HG02852 (cell line): ENCODE measurements at regions not wholly inside any gene's neighbourhood (a gene's known extent, or its start where the extent isn't known, plus 50 kb on each side); places are given as distances from the start of the nearest gene placed in this dataset.
"Not testable (repeated sequence)": the region's sequence is repeated elsewhere in the genome, so short reads cannot be mapped to it uniquely, and the experiment has no call there.

Experiments
- ATAC-seq: cut with Tn5 transposase; IDR thresholded peaks from one replicate; pipeline ENCODE4 v1.9.1; 2021; ENCODE audit warnings: mild to moderate bottlenecking, moderate library complexity; ENCODE audit not compliant: unreplicated experiment

DNA sequence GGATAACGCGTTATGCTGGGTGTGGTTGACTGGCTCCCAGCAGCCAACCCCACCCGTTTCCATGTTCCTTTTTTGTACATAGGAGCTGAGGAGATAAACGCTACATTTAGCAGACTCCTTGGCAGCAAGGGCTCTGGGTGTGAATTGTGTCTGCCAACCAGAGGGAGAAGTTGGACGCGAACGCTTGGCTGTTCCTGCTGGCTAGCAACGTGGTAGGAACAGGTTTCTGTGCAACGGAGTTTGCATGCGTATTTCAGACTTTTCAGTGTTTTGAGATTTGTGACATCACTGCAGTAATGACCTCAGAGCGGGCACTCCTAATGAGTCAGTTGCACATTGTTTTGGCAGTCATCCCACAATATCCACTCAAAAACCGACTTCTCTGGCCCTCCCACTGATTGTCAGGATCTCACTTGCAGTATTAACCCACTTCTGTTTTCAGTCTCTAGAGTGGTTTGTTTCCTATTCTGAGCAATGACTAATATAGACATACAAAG, 98.7 kb upstream of the RGS1 start:
- peak; percentile 87 for ATAC-seq

DNA sequence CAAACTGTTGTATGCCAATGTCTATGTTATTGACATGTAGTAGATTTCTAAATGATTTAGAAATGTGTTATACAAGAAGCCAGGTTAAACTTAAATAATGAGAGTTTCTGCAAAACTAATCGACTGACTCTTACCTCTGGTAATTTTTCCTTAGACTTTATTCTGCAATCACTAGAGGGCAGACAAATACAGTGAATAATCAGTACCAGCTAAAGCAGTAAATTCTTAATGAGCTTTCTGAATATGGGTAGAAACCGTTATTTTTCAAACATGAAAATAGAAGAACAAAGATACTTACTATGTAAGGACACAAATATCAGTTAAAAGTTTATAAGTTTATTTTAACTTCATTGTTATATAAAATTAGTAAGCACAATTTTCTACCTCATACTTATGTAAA, 97.9 kb upstream of the RGS1 start:
- peak; percentile 54 for ATAC-seq

DNA sequence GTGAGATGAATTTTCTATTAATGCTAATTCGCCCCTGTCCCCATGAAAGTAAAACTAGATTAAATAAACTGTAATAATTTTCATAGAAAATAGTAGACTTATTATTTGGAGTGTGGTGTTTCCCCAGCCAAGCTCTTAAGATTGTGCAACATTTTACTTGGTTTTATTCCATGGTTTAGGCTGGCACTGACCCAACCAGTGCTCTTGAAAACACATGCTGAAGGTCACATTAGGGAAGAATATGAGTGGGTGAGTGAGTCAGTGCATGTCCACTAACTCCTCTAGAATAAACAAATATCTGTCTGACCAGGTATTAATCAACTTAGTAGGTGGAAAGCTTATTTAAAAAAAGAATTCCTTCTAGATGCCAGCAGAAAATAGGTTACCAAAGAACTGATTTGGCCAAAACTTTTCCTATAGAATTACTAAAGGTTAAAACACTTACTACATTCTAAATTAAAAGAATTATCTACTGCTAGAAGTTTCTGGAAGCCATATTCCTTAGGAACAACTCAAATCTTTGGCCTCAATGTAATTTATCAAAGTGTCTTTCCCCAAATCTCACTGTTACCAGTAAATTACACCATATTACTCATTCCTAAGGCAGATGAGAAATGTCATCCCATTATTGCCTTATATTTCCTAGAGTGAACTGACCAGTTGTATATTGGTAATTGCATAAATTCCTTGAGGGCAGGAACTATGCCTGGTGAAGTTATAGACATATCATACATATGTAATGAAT, 89.7 kb upstream of the RGS1 start:
- no peak for ATAC-seq

GRCh38 chr1:192488058-192488457, 87.5 kb upstream of the RGS1 start:
- ATAC-seq, result no peak

DNA sequence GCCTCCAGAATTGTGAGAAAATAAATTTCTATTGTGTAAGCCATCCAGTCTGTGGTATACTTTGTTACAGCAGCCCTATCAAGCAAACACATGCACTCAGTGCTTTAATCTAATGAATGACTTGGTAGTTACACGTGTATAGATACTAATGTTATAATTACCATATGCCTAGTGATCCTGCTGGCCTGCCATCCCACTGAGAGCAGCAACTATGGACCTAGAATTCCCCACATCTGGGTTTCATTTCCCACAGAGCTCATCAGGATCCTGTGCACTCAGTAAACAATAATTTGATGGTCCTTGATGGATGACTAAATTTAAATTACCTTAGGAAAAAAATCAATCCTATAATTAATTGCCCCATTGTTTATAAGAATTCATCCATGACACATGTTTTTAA, 86.5 kb upstream of the RGS1 start:
- ATAC-seq, result no peak

DNA sequence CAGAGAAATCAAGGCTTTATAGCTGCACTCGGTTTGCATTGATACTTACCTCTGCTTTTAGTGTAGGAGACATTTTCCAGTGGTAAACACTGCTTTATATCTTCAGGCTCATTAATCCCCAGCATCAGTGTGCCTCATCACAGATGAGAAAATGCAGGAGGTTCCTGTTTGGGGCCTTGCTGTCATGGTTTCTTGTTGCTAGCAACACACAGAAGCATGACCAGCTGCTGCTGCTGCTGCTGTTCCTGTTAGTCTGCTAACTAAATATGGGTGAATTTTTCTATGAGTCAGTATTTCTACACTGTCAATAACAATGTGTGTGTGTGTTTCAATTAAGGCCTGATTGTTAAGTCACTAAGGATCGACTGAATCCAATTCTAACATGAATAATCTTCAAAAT, 85.8 kb upstream of the RGS1 start:
- ATAC-seq, result peak; percentile 72

DNA sequence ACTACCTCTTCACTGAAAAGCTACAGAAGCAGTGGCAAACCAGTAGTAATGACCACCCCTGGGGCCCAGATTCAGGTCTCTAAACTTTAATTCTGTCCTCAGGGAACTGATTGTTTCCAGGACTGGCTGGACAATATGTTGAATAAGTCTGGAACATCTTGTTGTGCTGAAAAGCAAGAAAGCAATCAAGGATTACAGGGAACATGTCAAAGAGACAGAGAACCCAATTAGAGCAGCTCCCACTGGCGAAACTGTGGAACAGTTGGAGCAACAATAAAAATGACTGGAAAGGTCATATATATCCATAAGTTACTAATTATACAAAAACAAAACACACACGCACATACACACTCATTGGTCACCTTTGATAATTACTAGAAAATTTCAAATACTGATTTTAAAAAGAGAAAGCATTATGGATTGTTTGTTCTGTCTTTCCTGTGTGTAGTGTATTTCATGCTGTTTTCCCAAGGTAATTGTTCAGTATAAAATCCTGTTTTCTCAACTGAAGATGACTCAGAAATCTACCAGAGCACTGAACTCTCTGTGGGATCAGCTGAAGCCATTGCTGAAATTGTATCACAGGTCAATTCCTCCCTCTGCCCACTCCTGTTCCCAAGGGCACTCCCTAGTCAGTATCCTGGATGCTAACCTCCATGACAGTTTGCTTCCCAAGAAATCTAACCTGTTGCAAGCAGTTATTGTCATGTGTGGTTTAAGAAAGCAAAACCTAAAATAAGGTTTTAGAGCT, 83.6 kb upstream of the RGS1 start:
- ATAC-seq, result no peak

- ATAC-seq, result no peak
These were observed 82.0 kb upstream of the RGS1 start for GRCh38 chr1:192493584-192493983.

DNA sequence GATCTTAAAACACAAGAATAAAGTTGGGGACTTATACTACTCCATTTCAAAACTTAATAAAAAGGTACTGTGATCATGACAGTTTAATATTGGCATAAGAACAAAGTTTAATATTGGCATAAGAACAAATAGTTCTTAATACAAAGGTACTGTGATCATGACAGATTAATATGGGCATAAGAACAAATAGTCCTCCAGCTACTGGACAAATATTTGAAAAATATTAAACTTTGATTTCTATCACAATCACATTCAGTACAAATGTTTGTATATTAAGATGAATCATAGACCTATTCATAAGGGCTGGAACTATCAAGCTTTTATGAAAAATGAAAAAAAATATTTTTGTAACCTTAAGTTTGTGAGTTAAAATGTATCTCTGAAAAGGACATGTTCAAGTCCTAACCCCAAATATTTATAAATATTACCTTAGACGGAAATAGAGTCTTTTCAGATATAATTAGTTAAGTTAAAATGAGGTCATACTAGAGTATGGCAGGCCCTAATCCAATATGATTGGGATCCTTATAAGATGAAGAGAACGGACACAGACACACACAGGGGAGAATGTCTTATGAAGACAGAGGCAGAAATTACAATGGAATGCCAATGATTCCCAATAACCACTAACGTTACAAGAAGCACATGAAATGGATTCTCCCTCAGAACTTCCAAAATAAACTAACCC, 79.1 kb upstream of the RGS1 start:
- ATAC-seq, result no peak

- ATAC-seq, result no peak
These were observed 78.3 kb upstream of the RGS1 start for GRCh38 chr1:192497214-192497794.

DNA sequence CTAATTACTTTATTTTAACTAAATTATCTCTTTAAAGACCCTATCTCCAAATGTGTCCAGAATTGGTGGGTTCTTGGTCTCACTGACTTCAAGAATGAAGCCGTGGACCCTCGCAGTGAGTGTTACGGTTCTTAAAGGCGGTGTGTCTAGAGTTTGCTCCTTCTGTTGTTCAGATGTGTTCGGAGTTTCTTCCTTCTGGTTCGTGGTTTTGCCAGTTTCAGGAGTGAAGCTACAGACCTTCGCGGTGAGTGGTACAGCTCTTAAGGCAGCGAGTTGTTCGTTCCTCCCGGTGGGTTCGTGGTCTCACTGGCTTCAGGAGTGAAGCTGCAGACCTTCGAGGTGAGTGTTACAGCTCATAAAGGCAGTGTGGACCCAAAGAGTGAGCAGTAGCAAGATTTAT, 77.5 kb upstream of the RGS1 start:
- not testable (repeated sequence) for ATAC-seq

GRCh38 chr1:192499061-192499581, 76.5 kb upstream of the RGS1 start:
- ATAC-seq, result not testable (repeated sequence)

GRCh38 chr1:192500541-192500940, 75.0 kb upstream of the RGS1 start:
- ATAC-seq, result not testable (repeated sequence)

DNA sequence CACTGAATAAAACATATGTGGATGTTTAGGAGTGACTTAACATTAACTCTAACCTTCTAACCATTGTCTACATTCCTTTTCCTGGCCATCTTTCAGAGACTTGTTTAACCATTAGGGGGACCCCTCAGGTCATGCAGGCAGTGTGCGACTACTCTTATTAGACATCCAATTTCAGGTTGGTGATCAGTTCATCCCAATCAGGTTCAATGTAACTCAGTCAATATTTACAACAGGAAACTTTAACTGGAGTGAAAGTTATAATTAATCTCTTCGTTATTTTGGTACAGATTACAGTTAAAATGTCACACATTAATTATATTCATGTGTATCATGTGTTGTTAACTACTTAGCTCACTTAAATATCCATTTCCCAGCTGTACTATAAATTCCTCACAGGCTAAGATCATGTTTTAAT, 68.8 kb upstream of the RGS1 start:
- peak; percentile 96 for ATAC-seq

- ATAC-seq, result peak; percentile 24
These were observed 63.0 kb upstream of the RGS1 start for GRCh38 chr1:192512426-192513162.

DNA sequence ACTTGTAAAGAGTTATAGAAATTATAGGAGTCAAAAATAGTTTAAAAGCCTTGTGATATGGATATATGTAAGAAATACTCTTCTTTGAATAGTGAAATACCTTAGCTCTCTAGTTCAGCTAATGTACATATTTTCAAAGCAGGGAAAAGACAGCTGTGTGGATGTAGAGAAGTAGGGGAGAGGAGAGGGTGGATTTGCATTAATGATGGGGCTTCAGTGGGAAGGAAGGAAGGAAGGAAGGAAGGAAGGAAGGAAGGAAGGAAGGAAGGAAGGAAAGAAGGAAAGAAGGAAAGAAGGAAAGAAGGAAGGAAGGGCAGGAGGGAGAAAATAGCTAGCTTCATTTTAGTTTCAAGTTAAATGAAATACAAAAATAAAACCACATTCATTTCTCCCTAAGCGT, 62.4 kb upstream of the RGS1 start:
- ATAC-seq, result no peak

- ATAC-seq, result no peak
These were observed 61.9 kb upstream of the RGS1 start for GRCh38 chr1:192513697-192514096.

- peak; percentile 96 for ATAC-seq
These were observed 58.7 kb upstream of the RGS1 start for GRCh38 chr1:192516776-192517297.

DNA sequence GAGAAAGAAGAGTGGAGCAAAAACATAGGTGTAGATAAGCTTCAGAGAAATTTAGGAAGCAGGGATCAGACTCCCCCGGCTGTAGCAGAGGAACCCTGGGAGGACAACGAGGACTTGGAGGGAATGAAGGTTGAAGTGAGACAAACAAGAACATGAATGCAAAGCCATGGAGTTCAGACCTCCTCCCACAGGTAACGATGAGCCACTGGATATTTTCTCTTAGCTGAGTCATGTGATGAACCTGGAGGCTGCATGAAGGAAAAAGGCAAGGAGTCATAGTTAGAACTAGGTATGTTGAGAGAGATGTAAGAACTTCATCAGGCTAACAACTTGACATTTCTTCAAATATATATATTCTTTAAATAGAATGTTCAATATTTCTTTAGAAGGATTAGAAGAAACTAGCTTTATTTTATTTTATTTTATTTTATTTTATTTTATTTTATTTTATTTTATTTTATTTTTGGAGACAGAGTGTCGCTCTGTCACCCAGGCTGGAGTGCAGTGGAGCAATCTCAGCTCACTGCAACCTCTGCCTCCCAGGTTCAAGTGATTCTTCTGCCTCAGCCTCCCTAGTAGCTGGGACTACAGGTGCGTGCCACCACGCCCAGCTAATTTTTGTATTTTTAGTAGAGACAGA, 57.7 kb upstream of the RGS1 start:
- not testable (repeated sequence) for ATAC-seq

DNA sequence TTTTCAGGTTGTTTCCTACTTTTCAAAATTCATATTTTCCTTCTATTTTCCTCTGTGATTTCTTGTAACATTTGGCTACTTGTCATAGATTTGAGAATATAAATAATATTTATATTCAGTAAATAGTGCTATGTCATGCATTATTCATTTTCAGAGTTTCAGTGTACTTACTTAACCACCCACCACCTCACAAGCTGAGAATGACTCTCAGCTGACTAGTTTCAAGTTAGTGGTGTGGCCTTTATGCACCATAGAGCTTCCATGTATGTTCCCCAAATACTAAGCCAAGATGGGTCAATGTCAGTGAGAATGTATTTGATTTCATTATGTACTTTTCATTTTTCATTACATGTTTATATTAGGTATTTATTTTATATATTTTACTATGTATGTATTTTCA, 56.9 kb upstream of the RGS1 start:
- ATAC-seq, result peak; percentile 50
